ENCODE measurements at regions not wholly inside any gene's neighbourhood (a gene's known extent, or its start where the extent isn't known, plus 50 kb on each side); places are given as distances from the start of the nearest gene placed in this dataset.
A peak's percentile ranks its signal among the peaks of the same experiment; 100 is the strongest.

DNA sequence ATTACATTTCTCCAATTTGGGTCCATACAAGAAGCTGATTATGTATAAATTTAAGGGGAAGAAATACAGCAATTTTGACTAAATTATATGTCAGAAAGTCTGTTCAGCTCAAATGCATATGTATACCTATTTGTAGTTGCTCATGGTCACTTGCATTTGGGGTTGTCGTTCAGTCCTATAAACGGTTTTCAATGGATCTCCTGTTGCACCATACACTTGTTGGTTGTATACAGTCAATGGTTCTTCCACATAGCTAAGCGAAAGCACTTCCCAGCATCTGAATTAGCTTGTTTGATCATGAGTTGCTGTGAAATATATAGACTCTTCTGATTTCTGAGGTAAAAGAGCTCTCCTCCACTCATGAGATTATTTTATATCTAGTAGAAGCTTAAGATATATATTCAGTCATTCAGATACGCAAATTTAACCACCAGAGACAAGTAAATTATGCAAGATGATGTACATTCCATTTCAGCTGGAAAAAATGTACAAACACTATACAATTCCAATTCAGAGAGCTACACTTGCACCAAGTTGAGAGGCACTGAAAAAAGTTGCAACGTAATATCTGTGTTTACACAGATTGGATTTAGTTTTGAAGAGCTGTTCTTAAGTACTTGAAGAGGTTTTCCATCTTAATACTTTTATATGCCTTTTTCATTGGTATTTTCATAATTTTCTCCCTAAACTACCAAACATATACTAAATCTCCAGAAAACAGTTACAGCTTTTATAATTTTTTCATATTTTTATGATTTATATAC lies 64.4 kb upstream of the POU5F2 start:
- H3K36me3 ChIP-seq (ENCODE audit: low read depth): no peaks in the 10 kb centered on the region
- H3K9me3 ChIP-seq: no peaks in the 10 kb centered on the region
- TF ChIP-seq, protein P1, sequence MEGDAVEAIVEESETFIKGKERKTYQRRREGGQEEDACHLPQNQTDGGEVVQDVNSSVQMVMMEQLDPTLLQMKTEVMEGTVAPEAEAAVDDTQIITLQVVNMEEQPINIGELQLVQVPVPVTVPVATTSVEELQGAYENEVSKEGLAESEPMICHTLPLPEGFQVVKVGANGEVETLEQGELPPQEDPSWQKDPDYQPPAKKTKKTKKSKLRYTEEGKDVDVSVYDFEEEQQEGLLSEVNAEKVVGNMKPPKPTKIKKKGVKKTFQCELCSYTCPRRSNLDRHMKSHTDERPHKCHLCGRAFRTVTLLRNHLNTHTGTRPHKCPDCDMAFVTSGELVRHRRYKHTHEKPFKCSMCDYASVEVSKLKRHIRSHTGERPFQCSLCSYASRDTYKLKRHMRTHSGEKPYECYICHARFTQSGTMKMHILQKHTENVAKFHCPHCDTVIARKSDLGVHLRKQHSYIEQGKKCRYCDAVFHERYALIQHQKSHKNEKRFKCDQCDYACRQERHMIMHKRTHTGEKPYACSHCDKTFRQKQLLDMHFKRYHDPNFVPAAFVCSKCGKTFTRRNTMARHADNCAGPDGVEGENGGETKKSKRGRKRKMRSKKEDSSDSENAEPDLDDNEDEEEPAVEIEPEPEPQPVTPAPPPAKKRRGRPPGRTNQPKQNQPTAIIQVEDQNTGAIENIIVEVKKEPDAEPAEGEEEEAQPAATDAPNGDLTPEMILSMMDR (IDR thresholded peaks at IDR 0.05): no peak
- H3K4me1 ChIP-seq (ENCODE audit: low read depth): no peaks in the 10 kb centered on the region
- ATAC-seq (no peak), DNase-seq (no peak)
- intact Hi-C loops (cut with DNase I, micrococcal nuclease): loop anchor here in 1 of 2 donors (10.0 kb wide), 1 partner anchor 191 kb away; no protein-coding TSS in a partner anchor
- H3K4me3 ChIP-seq: no peak overlapping the region

DNA sequence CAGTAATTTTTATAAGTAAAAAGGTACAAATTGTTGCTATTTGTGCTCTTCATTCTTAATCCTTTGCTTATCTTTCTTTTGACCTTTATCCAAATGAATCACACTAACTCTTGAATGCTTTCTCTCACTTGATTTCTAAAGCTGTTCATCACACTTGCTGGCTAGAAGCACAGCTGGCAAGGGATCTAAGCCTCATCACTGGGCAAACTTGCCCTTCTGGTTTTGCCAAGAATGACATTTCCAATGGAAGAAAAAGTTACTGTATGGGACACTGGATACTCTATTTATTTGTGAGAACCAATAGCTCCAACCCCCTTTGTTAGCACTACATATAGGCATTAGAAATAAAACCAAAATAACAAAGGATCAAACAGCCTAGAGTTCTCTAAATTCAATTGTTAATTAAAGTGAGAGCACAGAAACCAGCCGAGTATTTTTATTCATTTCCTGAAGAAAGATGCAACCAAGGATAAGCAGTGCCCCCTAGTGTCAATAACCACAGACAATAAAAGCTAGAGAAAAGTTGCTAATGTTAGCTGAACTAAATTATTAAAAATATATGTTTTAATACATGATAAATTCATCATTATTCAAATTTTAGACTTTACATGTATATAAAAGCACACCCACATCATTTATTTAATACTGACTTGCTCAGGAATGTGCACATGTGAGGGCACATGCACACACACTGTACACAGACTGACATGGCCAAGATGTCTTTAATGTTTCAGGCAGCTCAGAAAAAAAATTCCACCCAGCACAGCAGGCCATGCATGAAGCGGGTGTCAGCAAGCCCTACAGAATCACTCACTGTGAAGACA lies 59.8 kb upstream of the POU5F2 start:
- no peak overlapping the region for H3K4me3 ChIP-seq
- intact Hi-C loops (cut with DNase I, micrococcal nuclease): loop anchor here in 1 of 2 donors (2.0 to 10.0 kb wide), 2 partner anchors 186 to 220 kb away; partner anchors contain the start of gene NR2F1-AS1
- ATAC-seq (peak; percentile 58), DNase-seq (peak in 1 of 3 donors; percentile 72)
- H3K36me3 ChIP-seq (ENCODE audit: low read depth): no peaks in the 10 kb centered on the region
- no peaks in the 10 kb centered on the region for H3K4me1 ChIP-seq (ENCODE audit: low read depth)
- TF ChIP-seq, protein P1 (IDR thresholded peaks at IDR 0.05): peak; percentile 8
- no peaks in the 10 kb centered on the region for H3K9me3 ChIP-seq

DNA sequence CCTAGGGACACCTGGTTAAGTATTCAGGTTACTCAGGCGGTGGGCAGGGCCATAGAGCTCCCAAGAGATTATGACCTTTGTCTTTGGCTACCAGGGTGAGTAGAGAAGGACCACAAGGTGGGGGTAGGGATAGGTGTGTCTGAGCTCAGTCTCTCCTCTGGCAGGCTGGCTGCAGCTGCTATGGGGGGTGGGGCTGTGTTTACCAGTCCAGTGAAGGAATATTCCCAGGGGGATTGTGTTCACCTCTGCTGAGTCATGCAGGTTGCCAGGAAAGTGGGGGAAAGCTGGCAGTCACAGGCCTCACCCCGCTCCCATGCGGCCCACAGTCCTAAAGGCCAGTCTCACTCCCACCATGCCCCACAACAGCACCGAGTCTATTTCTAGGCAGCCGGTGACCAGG lies 53.6 kb upstream of the POU5F2 start:
- TF ChIP-seq, protein P1 (IDR thresholded peaks at IDR 0.05): no peak
- DNase-seq: no peak
- peak; percentile 11 for ATAC-seq
- no peaks in the 10 kb centered on the region for H3K9me3 ChIP-seq
- H3K36me3 ChIP-seq (ENCODE audit: low read depth): no peaks in the 10 kb centered on the region
- H3K4me1 ChIP-seq (ENCODE audit: low read depth): no peaks in the 10 kb centered on the region
- H3K4me3 ChIP-seq: no peak overlapping the region
- intact Hi-C loops (cut with DNase I, micrococcal nuclease): no loop called here

DNA sequence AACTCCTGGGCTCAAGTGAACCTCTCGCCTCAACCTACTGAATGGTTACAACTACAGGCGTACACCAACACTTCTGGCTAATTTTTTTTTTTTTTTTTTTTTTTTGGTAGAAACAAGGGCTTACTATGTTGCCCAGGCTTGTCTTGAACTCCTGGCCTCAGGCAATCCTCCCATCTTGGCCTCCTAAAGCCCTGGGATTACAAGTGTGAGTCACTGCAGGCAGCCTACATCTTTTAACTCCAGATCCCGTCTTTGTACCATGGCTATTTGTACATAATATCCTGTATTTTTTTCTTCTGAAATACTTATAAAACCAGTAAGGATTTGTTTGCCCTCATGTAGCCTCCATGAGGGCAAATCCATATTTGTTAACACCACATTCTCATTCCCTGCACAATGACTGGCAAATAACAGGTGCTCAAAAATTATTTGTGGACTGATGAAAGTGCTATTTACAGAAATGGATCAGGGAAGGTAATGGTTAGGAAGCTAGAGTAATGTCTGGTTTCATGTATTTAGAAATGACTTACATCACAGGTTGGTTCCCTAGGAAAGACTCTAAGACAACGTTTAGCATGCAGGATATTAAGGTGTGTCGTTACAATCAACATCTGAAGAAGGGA lies 51.9 kb upstream of the POU5F2 start:
- no peaks in the 10 kb centered on the region for H3K36me3 ChIP-seq (ENCODE audit: low read depth)
- H3K4me3 ChIP-seq: no peak overlapping the region
- TF ChIP-seq, protein P1 (IDR thresholded peaks at IDR 0.05): no peak
- intact Hi-C loops (cut with DNase I, micrococcal nuclease): no loop called here
- no peaks in the 10 kb centered on the region for H3K9me3 ChIP-seq
- DNase-seq (no peak), ATAC-seq (no peak)
- no peaks in the 10 kb centered on the region for H3K4me1 ChIP-seq (ENCODE audit: low read depth)

DNA sequence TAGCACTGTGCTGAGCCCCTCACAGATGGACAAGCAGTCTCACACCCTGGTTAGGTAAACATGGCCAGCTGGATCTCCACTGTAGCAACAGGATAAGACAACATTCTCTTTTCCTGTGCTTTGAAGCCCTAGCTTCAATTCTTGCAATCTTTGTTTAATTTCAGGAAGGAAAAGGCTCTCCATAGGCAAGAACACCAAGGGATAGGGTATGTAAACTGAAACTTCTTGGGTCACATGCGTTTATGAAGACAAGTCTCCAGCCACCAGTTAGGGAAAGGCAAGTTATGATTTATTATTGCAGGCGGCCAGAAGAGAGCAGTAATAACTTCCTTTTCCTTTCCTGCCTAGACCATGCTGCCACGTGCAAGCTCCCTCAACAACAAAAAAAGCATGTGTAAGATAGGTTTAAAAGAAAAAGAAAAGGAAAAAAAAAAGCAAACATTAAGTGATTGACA lies 50.1 kb upstream of the POU5F2 start:
- intact Hi-C loops (cut with DNase I, micrococcal nuclease): no loop called here
- DNase-seq (no peak), ATAC-seq (peak; percentile 34)
- Histone ChIP-seq H3K9me3 (no peaks in the 10 kb centered on the region), H3K4me3 (no peak overlapping the region), H3K36me3 (ENCODE audit: low read depth) (no peaks in the 10 kb centered on the region), H3K4me1 (ENCODE audit: low read depth) (no peaks in the 10 kb centered on the region)
- TF ChIP-seq, protein P1 (IDR thresholded peaks at IDR 0.05): no peak

Measured in mucosa of descending colon (tissue), 3 donors.